ENCODE measurements at regions not wholly inside any gene's neighbourhood (a gene's known extent, or its start where the extent isn't known, plus 50 kb on each side); places are given as distances from the start of the nearest gene placed in this dataset.

DNA sequence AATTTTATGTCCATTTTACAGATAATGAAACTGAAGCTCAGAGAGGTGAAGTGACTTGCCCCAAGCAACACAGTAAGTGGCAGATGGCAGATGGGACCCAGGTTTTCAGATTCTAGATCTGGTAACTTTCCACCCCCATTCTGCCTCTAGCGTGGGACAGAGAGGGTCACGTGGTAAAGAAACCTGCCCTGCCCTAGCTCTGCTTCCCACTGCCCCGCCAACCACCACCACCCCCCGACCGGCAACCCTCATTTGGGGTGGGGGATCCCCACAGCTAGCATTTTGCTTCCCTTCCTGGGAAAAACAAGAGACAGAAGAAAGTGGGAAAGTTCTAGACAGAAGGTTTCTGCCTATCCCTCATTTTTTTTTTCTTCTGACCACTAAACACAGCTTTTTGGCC lies 172.5 kb downstream of the ACTL7B start:
- H4K20me1 ChIP-seq (ENCODE audit: insufficient read depth, low read length): no peaks in the 10 kb centered on the region
- no peaks in the 10 kb centered on the region for H3K27me3 ChIP-seq (ENCODE audit: control insufficient read depth in 2 of 2, insufficient read depth in 2 of 2, low read length in 2 of 2)
- no peak overlapping the region for H3K9ac ChIP-seq (ENCODE audit: insufficient read depth, low read length, poor library complexity, severe bottlenecking)
- H3K4me1 Mint-ChIP-seq: no peaks in the 10 kb centered on the region
- H3K9me3 Mint-ChIP-seq: peaks cover 4 to 11% (median 7%) of the 10 kb centered on the region in 7 donors
- H3K27me3 Mint-ChIP-seq (ENCODE audit: low read depth in 3 of 3): peaks cover 0 to 3% (median 2%) of the 10 kb centered on the region in 3 donors
- no peak overlapping the region for H2AFZ ChIP-seq (ENCODE audit: insufficient read depth, low read depth, low read length, poor library complexity, severe bottlenecking)
- H3K36me3 ChIP-seq (replicated peaks in 1 of 2; ENCODE audit: control insufficient read depth in 1 of 2, insufficient read depth in 2 of 2, low read length in 2 of 2): no peaks in the 10 kb centered on the region
- DNase-seq: no peak
- no peak overlapping the region for H3K4me3 Mint-ChIP-seq
- peaks cover 6 to 9% of the 10 kb centered on the region in 2 donors for H3K9me3 ChIP-seq (replicated peaks in 1 of 2; ENCODE audit: control insufficient read depth in 1 of 2, insufficient read depth in 1 of 2, low read length in 2 of 2)
- H3K79me2 ChIP-seq (ENCODE audit: insufficient read depth, low read length): no peaks in the 10 kb centered on the region
- H3K36me3 Mint-ChIP-seq: no peaks in the 10 kb centered on the region
- no peak overlapping the region for H3K27ac Mint-ChIP-seq
- H3K4me2 ChIP-seq (replicated peaks; ENCODE audit: extremely low read depth, low read length, poor library complexity, severe bottlenecking): no peak overlapping the region
- TF ChIP-seq, protein P1, sequence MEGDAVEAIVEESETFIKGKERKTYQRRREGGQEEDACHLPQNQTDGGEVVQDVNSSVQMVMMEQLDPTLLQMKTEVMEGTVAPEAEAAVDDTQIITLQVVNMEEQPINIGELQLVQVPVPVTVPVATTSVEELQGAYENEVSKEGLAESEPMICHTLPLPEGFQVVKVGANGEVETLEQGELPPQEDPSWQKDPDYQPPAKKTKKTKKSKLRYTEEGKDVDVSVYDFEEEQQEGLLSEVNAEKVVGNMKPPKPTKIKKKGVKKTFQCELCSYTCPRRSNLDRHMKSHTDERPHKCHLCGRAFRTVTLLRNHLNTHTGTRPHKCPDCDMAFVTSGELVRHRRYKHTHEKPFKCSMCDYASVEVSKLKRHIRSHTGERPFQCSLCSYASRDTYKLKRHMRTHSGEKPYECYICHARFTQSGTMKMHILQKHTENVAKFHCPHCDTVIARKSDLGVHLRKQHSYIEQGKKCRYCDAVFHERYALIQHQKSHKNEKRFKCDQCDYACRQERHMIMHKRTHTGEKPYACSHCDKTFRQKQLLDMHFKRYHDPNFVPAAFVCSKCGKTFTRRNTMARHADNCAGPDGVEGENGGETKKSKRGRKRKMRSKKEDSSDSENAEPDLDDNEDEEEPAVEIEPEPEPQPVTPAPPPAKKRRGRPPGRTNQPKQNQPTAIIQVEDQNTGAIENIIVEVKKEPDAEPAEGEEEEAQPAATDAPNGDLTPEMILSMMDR (IDR thresholded peaks at IDR 0.05): no peak
- intact Hi-C loops (cut with micrococcal nuclease): no loop called here
- no peaks in the 10 kb centered on the region for H3K4me1 ChIP-seq (ENCODE audit: control insufficient read depth in 1 of 2, insufficient read depth in 2 of 2, low read length in 2 of 2)
- no peak overlapping the region for H3K27ac ChIP-seq (ENCODE audit: low read depth in 1 of 2, low read length in 2 of 2)
- no peak overlapping the region for H3K4me3 ChIP-seq (replicated peaks in 1 of 3; ENCODE audit: low read depth in 2 of 3, low read length in 3 of 3)
- WGBS (ENCODE audit: insufficient coverage): 100% methylated on average over 2 of the region's 5 CpGs

DNA sequence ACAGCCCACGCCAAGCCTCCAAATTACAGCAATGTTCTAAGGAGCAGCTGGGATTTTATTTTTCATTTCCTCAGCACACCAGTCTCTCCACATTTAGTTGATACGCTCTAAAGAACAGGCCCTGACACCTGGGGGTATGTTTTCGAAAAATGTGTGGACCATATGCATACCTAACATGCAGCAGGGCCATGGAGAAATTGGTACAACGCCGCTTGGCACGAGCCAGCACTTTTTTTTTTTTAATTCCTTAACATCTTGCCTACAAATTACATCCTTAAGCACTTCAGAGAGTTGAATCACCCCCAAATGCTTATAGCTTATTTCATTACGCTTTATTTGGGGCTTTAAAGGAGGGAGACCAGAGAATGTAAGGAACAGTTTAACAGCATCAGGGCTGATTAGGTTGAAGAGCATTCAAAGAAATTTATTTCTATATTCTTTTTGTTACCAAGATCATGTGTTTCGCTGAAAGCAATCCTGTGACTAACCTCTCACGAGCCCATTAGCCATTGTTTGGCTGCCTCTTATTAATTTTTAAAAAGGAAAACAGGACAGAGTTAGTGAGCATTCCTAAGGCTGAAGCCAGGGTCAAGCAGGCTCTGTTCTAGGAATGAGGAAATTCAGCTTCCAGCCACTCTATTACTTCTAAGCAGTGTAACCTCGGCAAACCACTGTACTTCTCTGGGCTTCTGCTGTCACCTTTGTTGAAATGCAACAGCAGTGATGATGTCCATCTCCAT lies 173.8 kb downstream of the ACTL7B start:
- Mint-ChIP-seq H3K4me3 (no peak overlapping the region), H3K27me3 (ENCODE audit: low read depth in 3 of 3) (peaks cover 0 to 3% (median 2%) of the 10 kb centered on the region in 3 donors), H3K27ac (no peak overlapping the region), H3K36me3 (no peaks in the 10 kb centered on the region), H3K4me1 (no peaks in the 10 kb centered on the region), H3K9me3 (peaks cover 4 to 14% (median 7%) of the 10 kb centered on the region in 7 donors)
- intact Hi-C loops (cut with micrococcal nuclease): no loop called here
- Histone ChIP-seq H3K9ac (ENCODE audit: insufficient read depth, low read length, poor library complexity, severe bottlenecking) (no peak overlapping the region), H2AFZ (ENCODE audit: insufficient read depth, low read depth, low read length, poor library complexity, severe bottlenecking) (no peak overlapping the region), H3K79me2 (ENCODE audit: insufficient read depth, low read length) (no peaks in the 10 kb centered on the region), H4K20me1 (ENCODE audit: insufficient read depth, low read length) (no peaks in the 10 kb centered on the region), H3K27me3 (ENCODE audit: control insufficient read depth in 2 of 2, insufficient read depth in 2 of 2, low read length in 2 of 2) (no peaks in the 10 kb centered on the region), H3K9me3 (replicated peaks in 1 of 2; ENCODE audit: control insufficient read depth in 1 of 2, insufficient read depth in 1 of 2, low read length in 2 of 2) (peaks cover 6 to 9% of the 10 kb centered on the region in 2 donors), H3K4me3 (replicated peaks in 1 of 3; ENCODE audit: low read depth in 2 of 3, low read length in 3 of 3) (no peak overlapping the region), H3K4me1 (ENCODE audit: control insufficient read depth in 1 of 2, insufficient read depth in 2 of 2, low read length in 2 of 2) (no peaks in the 10 kb centered on the region), H3K36me3 (replicated peaks in 1 of 2; ENCODE audit: control insufficient read depth in 1 of 2, insufficient read depth in 2 of 2, low read length in 2 of 2) (no peaks in the 10 kb centered on the region), H3K4me2 (replicated peaks; ENCODE audit: extremely low read depth, low read length, poor library complexity, severe bottlenecking) (no peak overlapping the region), H3K27ac (ENCODE audit: low read depth in 1 of 2, low read length in 2 of 2) (no peak overlapping the region)
- DNase-seq: no peak
- WGBS (ENCODE audit: insufficient coverage): 100% methylated on average over 2 of the region's 10 CpGs
- TF ChIP-seq, protein P1 (IDR thresholded peaks at IDR 0.05): no peak

Data from CD14-positive monocyte (primary cell).